ENCODE measurements at regions not wholly inside any gene's neighbourhood (a gene's known extent, or its start where the extent isn't known, plus 50 kb on each side); places are given as distances from the start of the nearest gene placed in this dataset.

- CTCF ChIA-PET = interaction anchor here (1.5 to 2.1 kb wide), 2 partner anchors 84 to 140 kb away, joined by 3 to 5 read pairs; no protein-coding TSS in a partner anchor
- Mint-ChIP-seq H3K4me3 (no peak overlapping the region), H3K4me1 (peaks cover 54% of the 10 kb centered on the region)
Measured at GRCh38 chr1:29708796-29709703, 472.7 kb downstream of the PTPRU start.

GRCh38 chr1:29708381-29708780 lies 472.1 kb downstream of the PTPRU start:
- DNase-seq = no peak
- peak overlapping the region; percentile 58 for H3K27ac Mint-ChIP-seq
- H3K9me3 Mint-ChIP-seq = no peaks in the 10 kb centered on the region
- peaks cover 22% of the 10 kb centered on the region for H3K27me3 Mint-ChIP-seq
- ChIA-PET POLR2A (no interaction called here), CTCF (interaction anchor here (2.1 kb wide), 1 partner anchor 84 kb away, joined by 5 read pairs; no protein-coding TSS in a partner anchor)
- no peaks in the 10 kb centered on the region for H3K36me3 Mint-ChIP-seq (ENCODE audit: low read depth)
- H3K4me3 Mint-ChIP-seq = no peak overlapping the region
- peaks cover 52% of the 10 kb centered on the region for H3K4me1 Mint-ChIP-seq

More at GRCh38 chr1:29708796-29709703, 472.7 kb downstream of the PTPRU start:
- no peak for DNase-seq
- H3K36me3 Mint-ChIP-seq (ENCODE audit: low read depth) = no peaks in the 10 kb centered on the region
- peak overlapping the region; percentile 82 for H3K27ac Mint-ChIP-seq
- no peaks in the 10 kb centered on the region for H3K9me3 Mint-ChIP-seq
- H3K27me3 Mint-ChIP-seq = peaks cover 20% of the 10 kb centered on the region
- POLR2A ChIA-PET = no interaction called here

GRCh38 chr1:29707796-29708195 lies 471.5 kb downstream of the PTPRU start:
- Mint-ChIP-seq H3K27me3 (peaks cover 24% of the 10 kb centered on the region), H3K4me1 (peaks cover 47% of the 10 kb centered on the region), H3K9me3 (no peaks in the 10 kb centered on the region), H3K36me3 (ENCODE audit: low read depth) (no peaks in the 10 kb centered on the region), H3K4me3 (no peak overlapping the region), H3K27ac (peak overlapping the region; percentile 6)
- POLR2A ChIA-PET = no interaction called here
- DNase-seq = no peak
- CTCF ChIA-PET = interaction anchor here (2.1 kb wide), 1 partner anchor 85 kb away, joined by 5 read pairs; no protein-coding TSS in a partner anchor

- peak; percentile 57 for DNase-seq
- H3K27ac Mint-ChIP-seq = no peak overlapping the region
- H3K36me3 Mint-ChIP-seq (ENCODE audit: low read depth) = no peaks in the 10 kb centered on the region
- H3K9me3 Mint-ChIP-seq = no peaks in the 10 kb centered on the region
- peaks cover 38% of the 10 kb centered on the region for H3K4me1 Mint-ChIP-seq
- POLR2A ChIA-PET = no interaction called here
- CTCF ChIA-PET = no interaction called here
- no peak overlapping the region for H3K4me3 Mint-ChIP-seq
- H3K27me3 Mint-ChIP-seq = peaks cover 29% of the 10 kb centered on the region
Measured at GRCh38 chr1:29706936-29707335, 470.6 kb downstream of the PTPRU start.

GRCh38 chr1:29704430-29704829 lies 468.1 kb downstream of the PTPRU start:
- no peaks in the 10 kb centered on the region for H3K36me3 Mint-ChIP-seq (ENCODE audit: low read depth)
- no peak overlapping the region for H3K27ac Mint-ChIP-seq
- CTCF ChIA-PET = interaction anchor here (1.3 to 1.9 kb wide), 3 partner anchors 10 to 17 kb away, joined by 3 to 10 read pairs (median 7); no protein-coding TSS in a partner anchor
- H3K9me3 Mint-ChIP-seq = no peaks in the 10 kb centered on the region
- peaks cover 17% of the 10 kb centered on the region for H3K4me1 Mint-ChIP-seq
- DNase-seq = no peak
- POLR2A ChIA-PET = no interaction called here
- peaks cover 34% of the 10 kb centered on the region for H3K27me3 Mint-ChIP-seq
- H3K4me3 Mint-ChIP-seq = no peak overlapping the region

GRCh38 chr1:29703596-29704370 lies 467.5 kb downstream of the PTPRU start:
- Mint-ChIP-seq H3K27ac (no peak overlapping the region), H3K4me3 (no peak overlapping the region), H3K4me1 (peaks cover 11% of the 10 kb centered on the region), H3K36me3 (ENCODE audit: low read depth) (no peaks in the 10 kb centered on the region), H3K27me3 (peaks cover 36% of the 10 kb centered on the region), H3K9me3 (no peaks in the 10 kb centered on the region)
- POLR2A ChIA-PET = no interaction called here
- CTCF ChIA-PET = interaction anchor here (1.2 to 1.9 kb wide), 4 partner anchors 8 to 16 kb away, joined by 3 to 10 read pairs (median 5); no protein-coding TSS in a partner anchor
- DNase-seq = no peak

GRCh38 chr1:29700491-29700890 lies 464.2 kb downstream of the PTPRU start:
- Mint-ChIP-seq H3K9me3 (no peaks in the 10 kb centered on the region), H3K27me3 (peaks cover 32% of the 10 kb centered on the region), H3K4me3 (no peak overlapping the region), H3K36me3 (ENCODE audit: low read depth) (no peaks in the 10 kb centered on the region), H3K4me1 (no peaks in the 10 kb centered on the region), H3K27ac (no peak overlapping the region)
- DNase-seq = no peak
- POLR2A ChIA-PET = no interaction called here
- CTCF ChIA-PET = no interaction called here

- DNase-seq = no peak
- H3K4me3 Mint-ChIP-seq = no peak overlapping the region
- peaks cover 23% of the 10 kb centered on the region for H3K27me3 Mint-ChIP-seq
- CTCF ChIA-PET = no interaction called here
- H3K36me3 Mint-ChIP-seq (ENCODE audit: low read depth) = no peaks in the 10 kb centered on the region
- POLR2A ChIA-PET = no interaction called here
- H3K9me3 Mint-ChIP-seq = no peaks in the 10 kb centered on the region
- H3K4me1 Mint-ChIP-seq = no peaks in the 10 kb centered on the region
- H3K27ac Mint-ChIP-seq = no peak overlapping the region
Measured at GRCh38 chr1:29698626-29699025, 462.3 kb downstream of the PTPRU start.

- H3K27ac Mint-ChIP-seq = no peak overlapping the region
- H3K27me3 Mint-ChIP-seq = peaks cover 24% of the 10 kb centered on the region
- ChIA-PET POLR2A (no interaction called here), CTCF (no interaction called here)
- H3K36me3 Mint-ChIP-seq (ENCODE audit: low read depth) = no peaks in the 10 kb centered on the region
- H3K4me1 Mint-ChIP-seq = no peaks in the 10 kb centered on the region
- no peak overlapping the region for H3K4me3 Mint-ChIP-seq
- DNase-seq = no peak
- H3K9me3 Mint-ChIP-seq = no peaks in the 10 kb centered on the region
Measured at GRCh38 chr1:29698033-29698432, 461.7 kb downstream of the PTPRU start.

- Mint-ChIP-seq H3K9me3 (no peaks in the 10 kb centered on the region), H3K27ac (no peak overlapping the region), H3K36me3 (ENCODE audit: low read depth) (no peaks in the 10 kb centered on the region), H3K4me3 (no peak overlapping the region), H3K4me1 (no peaks in the 10 kb centered on the region), H3K27me3 (peaks cover 19% of the 10 kb centered on the region)
- no peak for DNase-seq
- POLR2A ChIA-PET = no interaction called here
- CTCF ChIA-PET = no interaction called here
Measured at GRCh38 chr1:29697391-29697780, 461.1 kb downstream of the PTPRU start.

- H3K4me3 Mint-ChIP-seq = no peak overlapping the region
- no peaks in the 10 kb centered on the region for H3K4me1 Mint-ChIP-seq
- H3K36me3 Mint-ChIP-seq (ENCODE audit: low read depth) = no peaks in the 10 kb centered on the region
- no peak overlapping the region for H3K27ac Mint-ChIP-seq
- H3K9me3 Mint-ChIP-seq = no peaks in the 10 kb centered on the region
- DNase-seq = no peak
- H3K27me3 Mint-ChIP-seq = peaks cover 23% of the 10 kb centered on the region
- CTCF ChIA-PET = interaction anchor here (0.8 kb wide), 1 partner anchor 9 kb away, joined by 4 read pairs; no protein-coding TSS in a partner anchor
- POLR2A ChIA-PET = no interaction called here
Measured at GRCh38 chr1:29696656-29697390, 460.5 kb downstream of the PTPRU start.

- Mint-ChIP-seq H3K4me1 (no peaks in the 10 kb centered on the region), H3K27ac (no peak overlapping the region), H3K36me3 (ENCODE audit: low read depth) (no peaks in the 10 kb centered on the region), H3K27me3 (peaks cover 27% of the 10 kb centered on the region), H3K9me3 (no peaks in the 10 kb centered on the region), H3K4me3 (no peak overlapping the region)
- POLR2A ChIA-PET = no interaction called here
- CTCF ChIA-PET = no interaction called here
- no peak for DNase-seq
Measured at GRCh38 chr1:29695803-29696202, 459.5 kb downstream of the PTPRU start.

GRCh38 chr1:29695036-29695435 lies 458.7 kb downstream of the PTPRU start:
- POLR2A ChIA-PET = no interaction called here

More at GRCh38 chr1:29695036-29695435, 458.7 kb downstream of the PTPRU start:
- CTCF ChIA-PET = interaction anchor here (1.8 kb wide), 1 partner anchor 9 kb away, joined by 7 read pairs; no protein-coding TSS in a partner anchor
- no peaks in the 10 kb centered on the region for H3K36me3 Mint-ChIP-seq (ENCODE audit: low read depth)
- no peaks in the 10 kb centered on the region for H3K9me3 Mint-ChIP-seq
- H3K27ac Mint-ChIP-seq = no peak overlapping the region
- DNase-seq = no peak
- H3K4me3 Mint-ChIP-seq = no peak overlapping the region
- peaks cover 32% of the 10 kb centered on the region for H3K27me3 Mint-ChIP-seq
- H3K4me1 Mint-ChIP-seq = no peaks in the 10 kb centered on the region
